D721Med (cell line): ENCODE measurements at regions not wholly inside any gene's neighbourhood (a gene's known extent, or its start where the extent isn't known, plus 50 kb on each side); places are given as distances from the start of the nearest gene placed in this dataset.
"Not testable (repeated sequence)": the region's sequence is repeated elsewhere in the genome, so short reads cannot be mapped to it uniquely, and the experiment has no call there.

Source experiments
- DNase-seq: peaks from one replicate; pipeline ENCODE4 v3.0.0; 2011; ENCODE audit warnings: low spot score; ENCODE audit not compliant: insufficient read length
- FAIRE-seq: peaks from 2 replicates; lab custom pipeline; 2011; peaks lifted over from hg19 to GRCh38; lab: Jason Lieb, UNC
- TF ChIP-seq, protein P1 (sequence below): IDR thresholded peaks from 2 replicates; pipeline ENCODE4 v1.5.1; 2012; ENCODE audit warnings: mild to moderate bottlenecking, control low read depth; ENCODE audit not compliant: insufficient read depth; ENCODE audit errors: missing control alignments

DNA sequence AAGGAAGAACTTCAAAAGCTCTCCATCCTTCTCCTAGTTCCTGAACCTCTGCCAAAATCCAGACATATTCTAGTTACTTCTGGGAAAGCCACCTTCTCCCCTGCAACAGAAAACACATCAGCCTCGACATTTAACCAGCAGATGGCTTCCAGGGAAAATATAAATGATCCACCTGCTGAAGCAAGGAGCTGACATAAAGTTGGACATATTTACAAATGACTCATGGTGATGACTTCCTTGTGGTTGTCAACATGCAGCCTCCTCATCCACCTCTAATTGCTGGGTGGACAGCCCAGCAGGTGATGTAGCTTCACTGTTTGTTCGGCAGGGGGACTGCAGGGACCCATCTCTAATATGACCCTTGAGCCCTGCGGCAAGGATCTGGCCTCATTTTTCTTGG is 266.0 kb downstream of the C7orf25 start:
- no peak for DNase-seq
- TF ChIP-seq, protein P1, sequence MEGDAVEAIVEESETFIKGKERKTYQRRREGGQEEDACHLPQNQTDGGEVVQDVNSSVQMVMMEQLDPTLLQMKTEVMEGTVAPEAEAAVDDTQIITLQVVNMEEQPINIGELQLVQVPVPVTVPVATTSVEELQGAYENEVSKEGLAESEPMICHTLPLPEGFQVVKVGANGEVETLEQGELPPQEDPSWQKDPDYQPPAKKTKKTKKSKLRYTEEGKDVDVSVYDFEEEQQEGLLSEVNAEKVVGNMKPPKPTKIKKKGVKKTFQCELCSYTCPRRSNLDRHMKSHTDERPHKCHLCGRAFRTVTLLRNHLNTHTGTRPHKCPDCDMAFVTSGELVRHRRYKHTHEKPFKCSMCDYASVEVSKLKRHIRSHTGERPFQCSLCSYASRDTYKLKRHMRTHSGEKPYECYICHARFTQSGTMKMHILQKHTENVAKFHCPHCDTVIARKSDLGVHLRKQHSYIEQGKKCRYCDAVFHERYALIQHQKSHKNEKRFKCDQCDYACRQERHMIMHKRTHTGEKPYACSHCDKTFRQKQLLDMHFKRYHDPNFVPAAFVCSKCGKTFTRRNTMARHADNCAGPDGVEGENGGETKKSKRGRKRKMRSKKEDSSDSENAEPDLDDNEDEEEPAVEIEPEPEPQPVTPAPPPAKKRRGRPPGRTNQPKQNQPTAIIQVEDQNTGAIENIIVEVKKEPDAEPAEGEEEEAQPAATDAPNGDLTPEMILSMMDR, result no peak
- no peak for FAIRE-seq

DNA sequence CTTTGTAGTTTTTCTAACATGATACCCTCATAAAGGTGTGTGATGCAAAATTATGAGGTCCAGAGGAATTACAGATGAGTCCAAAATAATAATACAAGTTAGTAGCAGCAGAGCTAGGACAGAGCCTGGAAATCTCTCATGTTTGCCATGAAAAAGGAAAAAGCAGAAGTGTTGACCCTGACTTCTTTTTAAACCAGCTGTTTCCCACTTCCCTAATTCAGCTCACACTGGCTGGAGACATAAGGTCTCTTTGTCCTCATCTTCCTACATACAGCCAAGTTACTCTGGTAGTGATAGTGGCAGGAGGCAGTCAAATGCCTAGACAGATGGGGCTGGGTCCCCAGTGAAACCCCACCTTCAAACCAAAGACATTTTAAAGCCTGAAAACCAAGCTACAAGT is 269.2 kb downstream of the C7orf25 start:
- no peak for DNase-seq
- FAIRE-seq, result no peak
- TF ChIP-seq, protein P1, result no peak

DNA sequence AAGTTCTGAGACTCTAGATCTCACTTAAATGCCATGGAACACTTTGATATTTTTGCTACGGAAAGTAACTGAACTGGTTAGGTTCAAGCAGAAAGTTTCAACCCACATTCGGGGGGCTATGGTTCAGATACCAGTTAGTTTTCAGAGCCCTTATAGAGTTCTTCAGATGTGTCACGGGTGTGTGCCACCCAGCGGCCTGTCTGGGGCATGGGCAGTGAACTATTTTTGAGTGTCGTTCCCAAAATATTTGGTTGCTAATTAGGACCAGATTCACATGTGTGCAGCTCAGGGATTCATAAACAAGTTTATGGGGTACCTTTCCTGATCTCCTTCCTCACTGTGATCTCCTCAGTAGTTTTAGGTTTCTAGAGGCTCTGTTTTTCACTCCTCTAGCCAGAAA is 271.9 kb downstream of the C7orf25 start:
- FAIRE-seq (no peak), DNase-seq (no peak)
- TF ChIP-seq, protein P1, result no peak

DNA sequence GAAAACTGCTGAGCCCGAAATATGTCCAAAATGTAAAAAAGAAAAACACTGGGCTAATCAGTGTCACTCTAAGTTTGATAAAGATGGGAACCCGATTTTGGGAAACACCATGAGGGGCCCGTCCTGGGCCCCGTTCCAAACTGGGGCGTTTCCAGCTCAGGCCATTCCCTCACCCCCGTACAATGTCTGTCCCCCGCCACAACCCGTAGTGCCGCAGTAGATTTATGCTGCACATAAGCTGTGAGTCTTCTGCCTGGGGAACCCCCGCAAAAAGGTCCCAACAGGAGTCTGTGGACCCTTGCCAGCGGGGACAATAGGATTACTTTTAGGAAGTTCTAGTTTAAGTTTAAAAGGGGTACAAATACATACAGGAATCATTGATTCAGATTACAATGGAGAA is 275.5 kb downstream of the C7orf25 start:
- not testable (repeated sequence) for DNase-seq, FAIRE-seq

DNA sequence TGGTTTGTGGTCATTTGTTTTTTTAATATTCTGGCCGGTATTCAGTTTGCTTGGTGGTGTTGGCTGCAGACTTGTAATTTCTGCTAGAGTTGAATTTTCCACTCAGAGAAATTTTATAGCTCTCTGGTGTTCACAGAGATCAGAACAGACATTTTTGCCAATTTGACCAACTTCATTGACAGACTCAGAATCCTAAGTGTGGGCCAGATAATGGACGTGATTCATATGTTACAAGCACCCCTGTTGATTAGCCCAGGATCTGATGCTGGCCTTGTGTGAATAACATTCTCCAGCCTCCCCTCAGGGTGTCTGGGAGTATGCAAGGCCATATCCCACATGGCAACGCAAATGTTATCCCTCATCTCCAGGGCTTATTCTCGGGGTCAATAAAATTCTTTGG is 283.8 kb downstream of the C7orf25 start:
- TF ChIP-seq, protein P1, result no peak
- DNase-seq (no peak), FAIRE-seq (no peak)

DNA sequence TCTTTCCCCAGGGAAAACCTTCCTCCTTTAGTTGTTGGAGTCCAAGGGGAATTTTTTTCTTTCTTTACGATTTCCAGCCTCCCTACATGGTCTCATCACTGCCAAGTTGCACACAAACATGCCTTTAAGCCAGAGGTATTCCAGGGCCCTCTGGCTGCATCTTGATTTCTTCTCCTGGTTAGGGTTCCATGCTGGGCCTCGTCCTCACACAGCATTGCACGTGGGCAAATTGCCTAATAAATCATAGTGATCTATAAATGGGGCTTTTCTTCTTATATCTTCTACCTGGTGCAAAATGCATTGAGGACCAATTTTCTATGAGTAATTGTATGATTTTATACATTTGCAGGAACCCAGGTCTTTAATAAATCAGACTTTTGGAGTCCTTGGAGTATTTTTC is 284.2 kb downstream of the C7orf25 start:
- TF ChIP-seq, protein P1, result no peak
- FAIRE-seq (no peak), DNase-seq (no peak)

DNA sequence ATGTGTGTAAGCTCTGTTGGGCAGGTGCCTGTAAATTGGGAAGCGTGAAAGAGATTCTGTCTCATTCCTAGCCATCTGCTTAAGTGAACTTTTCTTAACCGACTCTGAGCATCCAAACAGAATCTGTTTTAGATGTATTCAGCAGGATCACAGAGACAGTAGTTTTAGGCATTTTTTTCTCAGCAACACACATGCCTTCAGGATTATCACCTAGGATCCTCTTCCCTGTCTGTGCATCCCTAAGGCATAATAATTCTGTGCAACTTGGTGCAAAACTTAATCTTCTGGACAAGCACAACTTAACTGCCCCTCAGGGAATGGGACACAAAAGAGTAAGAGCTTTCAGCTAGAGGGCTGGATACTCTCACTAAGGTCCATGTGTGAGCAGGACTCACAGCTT is 284.8 kb downstream of the C7orf25 start:
- DNase-seq (no peak), FAIRE-seq (no peak)
- TF ChIP-seq, protein P1, result no peak

DNA sequence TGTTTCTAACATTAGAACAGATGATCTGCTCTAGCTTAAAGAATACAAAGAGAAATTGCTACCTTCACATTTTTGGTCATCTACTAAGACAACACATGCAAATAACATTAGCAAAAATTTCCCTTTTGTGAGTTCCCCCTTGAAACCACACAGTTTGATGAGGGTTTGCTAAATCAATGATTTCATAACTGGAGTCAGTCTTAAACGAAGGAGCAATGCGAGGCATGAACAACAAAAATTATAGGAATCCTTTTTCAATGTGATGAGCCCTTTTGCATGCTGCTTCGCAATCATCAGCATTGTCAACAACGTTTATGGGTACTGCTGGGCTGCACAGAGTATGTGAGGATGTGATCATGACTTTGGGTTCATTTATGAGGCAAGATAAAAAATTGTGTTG is 286.4 kb downstream of the C7orf25 start:
- TF ChIP-seq, protein P1, result no peak
- no peak for FAIRE-seq
- no peak for DNase-seq
